ENCODE measurements at regions not wholly inside any gene's neighbourhood (a gene's known extent, or its start where the extent isn't known, plus 50 kb on each side); places are given as distances from the start of the nearest gene placed in this dataset.

DNA sequence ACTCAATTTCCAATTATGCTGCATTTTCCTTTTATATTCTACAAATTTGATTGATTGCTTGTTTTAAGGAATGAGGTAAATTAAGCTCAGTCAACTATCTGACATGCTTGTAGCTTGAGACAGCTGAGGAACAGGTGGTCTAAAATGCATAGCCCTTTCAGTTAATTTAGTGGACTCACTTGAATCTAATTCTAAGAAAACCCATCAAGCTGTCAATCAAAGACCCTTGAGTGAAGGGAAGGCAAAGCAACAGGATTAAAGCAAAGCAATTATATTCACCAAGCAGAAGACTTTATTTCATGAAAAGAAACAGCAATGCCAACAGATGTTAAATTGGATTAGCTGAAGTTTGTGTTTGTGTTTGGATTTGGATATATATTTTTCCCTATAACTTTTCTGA is 228.5 kb downstream of the ARPP21 start:
- no peaks in the 10 kb centered on the region for H3K79me2 ChIP-seq (ENCODE audit: insufficient read depth, low read depth)
- H3K27me3 ChIP-seq (ENCODE audit: insufficient read depth, low read depth) = no peaks in the 10 kb centered on the region
- no peak overlapping the region for H3K4me2 ChIP-seq
- no peak overlapping the region for H3K9ac ChIP-seq
- H3K4me3 ChIP-seq (IDR thresholded peaks at IDR 0.05; ENCODE audit: insufficient read depth, low read depth, low read length) = no peak overlapping the region
- TF ChIP-seq, protein P1, sequence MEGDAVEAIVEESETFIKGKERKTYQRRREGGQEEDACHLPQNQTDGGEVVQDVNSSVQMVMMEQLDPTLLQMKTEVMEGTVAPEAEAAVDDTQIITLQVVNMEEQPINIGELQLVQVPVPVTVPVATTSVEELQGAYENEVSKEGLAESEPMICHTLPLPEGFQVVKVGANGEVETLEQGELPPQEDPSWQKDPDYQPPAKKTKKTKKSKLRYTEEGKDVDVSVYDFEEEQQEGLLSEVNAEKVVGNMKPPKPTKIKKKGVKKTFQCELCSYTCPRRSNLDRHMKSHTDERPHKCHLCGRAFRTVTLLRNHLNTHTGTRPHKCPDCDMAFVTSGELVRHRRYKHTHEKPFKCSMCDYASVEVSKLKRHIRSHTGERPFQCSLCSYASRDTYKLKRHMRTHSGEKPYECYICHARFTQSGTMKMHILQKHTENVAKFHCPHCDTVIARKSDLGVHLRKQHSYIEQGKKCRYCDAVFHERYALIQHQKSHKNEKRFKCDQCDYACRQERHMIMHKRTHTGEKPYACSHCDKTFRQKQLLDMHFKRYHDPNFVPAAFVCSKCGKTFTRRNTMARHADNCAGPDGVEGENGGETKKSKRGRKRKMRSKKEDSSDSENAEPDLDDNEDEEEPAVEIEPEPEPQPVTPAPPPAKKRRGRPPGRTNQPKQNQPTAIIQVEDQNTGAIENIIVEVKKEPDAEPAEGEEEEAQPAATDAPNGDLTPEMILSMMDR (conservative IDR thresholded peaks at IDR 0.05; ENCODE audit: low read depth, low read length) = no peak
- no peak overlapping the region for H3K27ac ChIP-seq
- no peaks in the 10 kb centered on the region for H4K20me1 ChIP-seq (ENCODE audit: insufficient read depth)
- no peak overlapping the region for H2AFZ ChIP-seq (ENCODE audit: low read depth)
- no peaks in the 10 kb centered on the region for H3K4me1 ChIP-seq (ENCODE audit: low read depth, poor library complexity, severe bottlenecking)
- H3K36me3 ChIP-seq (ENCODE audit: insufficient read depth) = no peaks in the 10 kb centered on the region

DNA sequence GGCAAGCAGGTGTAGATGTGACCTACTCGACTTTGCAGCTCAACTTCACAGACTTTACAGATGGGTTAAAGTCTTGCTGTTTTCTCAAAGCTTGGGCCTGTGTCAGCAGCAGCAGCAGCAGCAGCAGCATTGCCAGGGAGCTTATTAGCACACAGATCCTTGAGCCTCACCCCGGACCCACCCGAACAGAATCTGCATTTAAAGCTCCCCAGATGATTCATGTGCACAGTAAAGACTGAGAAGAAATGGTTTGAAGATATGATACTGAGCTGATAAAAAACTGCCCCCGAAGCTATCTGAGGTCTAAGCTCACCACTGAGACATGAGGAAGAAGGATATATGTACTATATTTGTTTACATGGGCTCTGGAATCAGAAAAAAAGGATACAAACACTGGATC is 231.7 kb downstream of the ARPP21 start:
- Histone ChIP-seq H3K27ac (no peak overlapping the region), H3K27me3 (ENCODE audit: insufficient read depth, low read depth) (no peaks in the 10 kb centered on the region), H3K36me3 (ENCODE audit: insufficient read depth) (no peaks in the 10 kb centered on the region), H3K9ac (no peak overlapping the region), H3K4me3 (IDR thresholded peaks at IDR 0.05; ENCODE audit: insufficient read depth, low read depth, low read length) (no peak overlapping the region), H3K4me2 (no peak overlapping the region), H4K20me1 (ENCODE audit: insufficient read depth) (no peaks in the 10 kb centered on the region), H2AFZ (ENCODE audit: low read depth) (no peak overlapping the region), H3K79me2 (ENCODE audit: insufficient read depth, low read depth) (no peaks in the 10 kb centered on the region), H3K4me1 (ENCODE audit: low read depth, poor library complexity, severe bottlenecking) (no peaks in the 10 kb centered on the region)
- TF ChIP-seq, protein P1 (conservative IDR thresholded peaks at IDR 0.05; ENCODE audit: low read depth, low read length) = no peak

GRCh38 chr3:35883929-35884328 is 244.6 kb downstream of the ARPP21 start:
- H3K4me2 ChIP-seq = no peak overlapping the region
- TF ChIP-seq, protein P1 (conservative IDR thresholded peaks at IDR 0.05; ENCODE audit: low read depth, low read length) = no peak
- no peak overlapping the region for H3K4me3 ChIP-seq (IDR thresholded peaks at IDR 0.05; ENCODE audit: insufficient read depth, low read depth, low read length)
- no peak overlapping the region for H2AFZ ChIP-seq (ENCODE audit: low read depth)
- no peaks in the 10 kb centered on the region for H3K36me3 ChIP-seq (ENCODE audit: insufficient read depth)
- H3K79me2 ChIP-seq (ENCODE audit: insufficient read depth, low read depth) = no peaks in the 10 kb centered on the region
- H3K27me3 ChIP-seq (ENCODE audit: insufficient read depth, low read depth) = no peaks in the 10 kb centered on the region
- no peak overlapping the region for H3K27ac ChIP-seq
- no peaks in the 10 kb centered on the region for H3K4me1 ChIP-seq (ENCODE audit: low read depth, poor library complexity, severe bottlenecking)
- H3K9ac ChIP-seq = no peak overlapping the region
- H4K20me1 ChIP-seq (ENCODE audit: insufficient read depth) = no peaks in the 10 kb centered on the region

DNA sequence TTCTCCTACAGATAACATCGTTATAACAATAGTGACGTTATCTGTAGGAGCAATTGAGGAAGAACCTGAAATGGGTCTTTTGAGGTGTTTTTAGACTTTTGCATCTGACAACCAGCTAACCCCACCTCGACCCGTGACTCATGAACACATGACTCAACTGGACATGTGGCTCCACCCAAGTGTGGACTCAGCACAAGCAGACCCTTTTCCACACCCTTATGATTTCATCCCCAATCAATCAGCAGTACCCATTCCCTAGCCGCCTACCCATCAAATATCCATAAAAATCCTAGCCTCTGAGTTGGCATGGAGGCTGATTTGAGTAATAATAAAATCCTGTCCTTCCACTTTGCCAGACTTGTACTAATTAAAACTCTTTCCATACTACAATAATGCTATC is 255.4 kb downstream of the ARPP21 start:
- Histone ChIP-seq H3K27me3 (ENCODE audit: insufficient read depth, low read depth) (no peaks in the 10 kb centered on the region), H2AFZ (ENCODE audit: low read depth) (no peak overlapping the region), H3K79me2 (ENCODE audit: insufficient read depth, low read depth) (no peaks in the 10 kb centered on the region), H4K20me1 (ENCODE audit: insufficient read depth) (no peaks in the 10 kb centered on the region), H3K27ac (no peak overlapping the region), H3K36me3 (ENCODE audit: insufficient read depth) (no peaks in the 10 kb centered on the region), H3K4me3 (IDR thresholded peaks at IDR 0.05; ENCODE audit: insufficient read depth, low read depth, low read length) (no peak overlapping the region), H3K9ac (no peak overlapping the region), H3K4me2 (no peak overlapping the region), H3K4me1 (ENCODE audit: low read depth, poor library complexity, severe bottlenecking) (no peaks in the 10 kb centered on the region)
- TF ChIP-seq, protein P1 (conservative IDR thresholded peaks at IDR 0.05; ENCODE audit: low read depth, low read length) = no peak
